ENCODE measurements at regions not wholly inside any gene's neighbourhood (a gene's known extent, or its start where the extent isn't known, plus 50 kb on each side); places are given as distances from the start of the nearest gene placed in this dataset.

DNA sequence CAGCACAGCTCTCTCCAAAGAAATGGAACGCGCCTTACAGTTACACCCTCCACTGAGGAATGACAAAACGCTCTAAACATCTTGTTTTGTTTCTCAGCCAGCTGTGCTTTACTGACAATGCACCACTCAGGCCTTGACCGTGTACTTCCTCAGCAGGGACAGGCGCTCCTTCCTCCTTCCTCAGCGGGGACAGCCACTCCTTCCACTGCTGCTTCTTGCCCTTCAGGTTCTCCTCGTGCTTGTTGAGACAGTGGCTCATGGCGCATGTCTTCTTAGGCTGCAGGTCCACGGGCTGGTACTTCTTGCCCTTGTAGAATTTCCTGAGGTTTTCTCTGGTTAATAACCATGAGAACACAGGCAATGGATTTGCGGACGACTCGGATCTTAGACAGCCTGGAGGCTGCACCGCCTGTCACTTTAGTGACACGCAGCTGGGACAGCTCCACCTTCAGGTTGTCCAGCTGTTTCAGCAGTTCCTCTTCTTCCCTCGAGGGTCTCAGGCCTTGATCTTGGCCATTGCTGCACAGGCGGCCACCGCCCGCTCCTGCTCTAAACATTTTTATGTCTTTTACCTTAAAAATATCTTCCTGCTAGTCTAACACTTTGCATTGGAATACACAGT is 613.8 kb downstream of the BRD1 start:
- DNase-seq (ENCODE audit: low read depth in 2 of 2) = no peak

DNA sequence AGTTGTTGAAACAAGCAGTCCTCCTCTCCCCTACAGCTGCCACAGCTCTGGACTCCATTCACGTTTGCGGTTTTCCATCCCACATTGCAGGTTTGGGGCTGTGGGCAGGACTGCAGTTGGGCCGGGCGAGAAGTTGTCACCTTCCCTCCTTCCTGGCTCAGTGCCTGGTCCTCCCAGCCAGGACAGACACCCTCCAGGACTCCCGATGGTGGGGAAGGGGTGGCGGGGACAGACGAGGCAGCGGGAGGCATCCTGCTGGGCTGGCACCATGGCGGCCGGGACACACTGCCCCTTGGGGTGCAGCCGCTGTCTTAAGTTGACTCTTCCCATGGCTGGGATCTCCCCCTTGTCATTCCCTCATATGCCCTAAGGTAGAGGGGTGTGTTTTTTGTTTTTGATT is 615.2 kb downstream of the BRD1 start:
- no peak for DNase-seq (ENCODE audit: low read depth in 2 of 2)

DNA sequence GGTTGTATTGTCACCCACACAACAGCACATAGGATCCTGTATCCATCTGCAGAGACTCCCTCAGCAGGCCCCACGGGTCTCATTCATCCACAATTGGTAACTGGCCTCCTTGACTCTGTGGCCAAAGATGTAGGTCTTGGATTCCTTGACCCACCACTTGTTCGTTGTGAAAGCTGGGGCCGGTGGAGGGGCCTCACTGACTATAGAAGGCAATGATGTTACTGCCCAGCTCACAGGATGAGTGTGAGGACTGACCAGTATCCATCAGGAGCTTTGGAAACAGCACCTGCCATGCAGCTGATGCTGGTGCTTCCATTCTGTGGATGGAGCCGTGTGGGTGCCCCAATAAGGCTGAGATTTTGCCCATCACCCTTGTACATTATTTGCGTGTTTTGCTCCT is 615.7 kb downstream of the BRD1 start:
- no peak for DNase-seq (ENCODE audit: low read depth in 2 of 2)

DNA sequence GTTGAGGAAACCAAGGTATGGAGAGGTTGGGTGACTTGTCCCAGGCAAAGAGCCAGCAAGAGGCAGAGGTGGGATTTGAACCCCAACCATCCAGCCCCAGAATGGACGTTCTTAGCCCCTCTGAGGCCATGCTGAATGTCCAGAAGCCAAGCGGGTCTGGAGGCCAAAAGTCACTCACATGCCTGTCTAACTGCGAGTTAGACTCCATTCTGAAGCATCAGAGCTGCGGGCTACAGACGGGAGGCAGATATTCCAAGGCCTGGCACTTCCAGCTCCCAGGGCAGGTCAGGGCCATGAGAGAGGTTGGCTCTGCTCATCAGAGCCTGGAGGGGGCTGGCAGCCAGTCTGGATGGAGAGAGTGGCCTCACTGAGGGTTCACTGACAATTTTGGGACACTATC is 616.5 kb downstream of the BRD1 start:
- DNase-seq (ENCODE audit: low read depth in 2 of 2) = no peak

DNA sequence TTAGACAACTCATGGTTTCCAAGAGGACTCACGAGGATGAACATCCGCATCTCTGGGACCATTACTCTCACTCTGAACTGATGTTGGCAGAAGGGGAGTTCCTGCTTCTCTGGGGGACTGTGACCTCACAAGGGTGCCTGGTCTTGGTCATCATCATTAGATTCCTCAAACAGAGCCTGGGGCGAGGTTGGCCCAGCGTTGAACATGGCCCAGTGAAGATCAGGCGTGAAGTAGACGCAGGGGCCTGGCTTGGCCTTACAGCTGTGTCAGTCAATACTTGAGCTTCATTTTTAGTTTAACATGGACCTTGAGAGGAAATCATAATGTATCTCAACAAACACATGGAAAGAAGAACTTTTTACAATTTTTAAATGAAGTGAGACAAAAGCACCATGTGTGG is 617.1 kb downstream of the BRD1 start:
- DNase-seq (ENCODE audit: low read depth in 2 of 2) = no peak

DNA sequence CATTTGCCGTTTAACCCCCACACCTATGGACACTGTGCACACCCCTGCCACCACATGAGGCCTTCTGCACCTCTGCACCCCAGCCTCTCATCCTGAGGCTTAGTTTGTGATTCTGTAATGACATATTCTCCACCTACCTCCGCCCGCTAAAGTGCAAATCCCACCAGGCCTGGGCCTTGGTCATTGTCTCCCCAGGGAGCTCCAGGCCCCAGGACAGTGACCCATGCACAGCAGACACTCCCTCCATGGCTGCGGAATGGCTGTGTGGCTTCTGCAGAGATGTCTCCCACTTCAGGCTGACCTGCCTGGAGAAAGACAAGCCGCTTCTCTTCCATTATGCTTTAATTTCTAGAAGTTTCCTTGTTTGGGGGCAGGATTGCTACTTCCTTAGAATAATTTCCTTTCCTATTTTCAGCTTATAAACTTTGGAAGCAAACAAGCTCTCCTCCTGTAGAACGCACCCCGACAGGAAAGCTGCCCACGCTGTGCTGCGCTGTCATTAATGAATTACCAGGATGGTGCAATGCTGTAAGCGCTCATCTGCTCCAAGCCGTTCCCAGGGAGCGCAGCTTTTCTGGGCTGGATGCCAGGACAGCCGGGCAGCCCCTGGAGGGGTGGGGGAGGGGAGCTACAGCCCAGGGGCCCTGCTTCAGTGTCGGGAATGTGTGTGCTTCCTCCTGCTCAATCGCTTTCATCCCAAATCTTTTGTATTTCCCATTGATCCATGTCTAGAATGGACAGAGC is 618.0 kb downstream of the BRD1 start:
- no peak for DNase-seq (ENCODE audit: low read depth in 2 of 2)

DNA sequence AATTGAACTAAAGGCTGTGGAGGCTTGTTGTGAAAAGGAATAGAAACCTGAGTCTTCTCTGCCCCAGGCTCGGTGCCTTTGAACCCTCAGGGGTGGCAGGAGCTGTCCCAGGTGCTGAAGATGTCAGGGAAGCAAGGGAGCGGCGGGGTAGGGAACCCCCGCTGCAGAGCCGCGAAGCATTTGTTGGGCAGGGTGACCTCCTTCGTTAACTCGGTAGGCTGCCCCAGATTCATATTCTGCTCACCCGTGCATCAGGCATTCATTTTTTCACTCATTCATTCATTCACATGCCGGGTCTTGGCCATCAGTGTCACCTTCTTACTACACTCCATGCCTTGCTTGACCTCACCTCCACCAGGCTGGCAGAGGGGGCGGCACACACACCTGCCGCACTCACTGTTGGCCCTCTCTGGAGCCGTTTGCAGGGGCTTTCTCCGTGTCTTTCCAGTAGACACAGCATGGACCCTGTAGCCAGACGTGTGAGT is 618.9 kb downstream of the BRD1 start:
- DNase-seq (ENCODE audit: low read depth in 2 of 2) = no peak

DNA sequence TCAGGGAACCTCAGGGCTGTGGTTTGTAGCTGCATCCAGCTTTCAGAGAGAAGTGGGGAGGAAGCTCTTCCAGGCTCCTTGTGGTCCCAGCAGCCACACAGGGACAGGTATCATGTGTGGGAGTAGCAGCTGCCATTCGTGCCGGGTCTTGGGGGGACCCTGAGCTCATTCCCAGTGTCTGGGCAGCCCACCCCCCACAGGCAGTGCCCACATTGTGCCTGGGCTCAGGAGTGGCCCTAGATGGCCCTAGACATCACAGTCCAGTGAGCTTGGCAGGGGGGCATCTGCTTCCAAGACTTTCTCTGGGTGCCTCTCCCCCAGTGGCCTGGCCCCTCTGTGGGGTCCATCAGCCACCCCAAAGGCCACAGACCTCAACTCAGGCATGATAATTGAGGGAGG is 619.7 kb downstream of the BRD1 start:
- DNase-seq (ENCODE audit: low read depth in 2 of 2) = no peak

DNA sequence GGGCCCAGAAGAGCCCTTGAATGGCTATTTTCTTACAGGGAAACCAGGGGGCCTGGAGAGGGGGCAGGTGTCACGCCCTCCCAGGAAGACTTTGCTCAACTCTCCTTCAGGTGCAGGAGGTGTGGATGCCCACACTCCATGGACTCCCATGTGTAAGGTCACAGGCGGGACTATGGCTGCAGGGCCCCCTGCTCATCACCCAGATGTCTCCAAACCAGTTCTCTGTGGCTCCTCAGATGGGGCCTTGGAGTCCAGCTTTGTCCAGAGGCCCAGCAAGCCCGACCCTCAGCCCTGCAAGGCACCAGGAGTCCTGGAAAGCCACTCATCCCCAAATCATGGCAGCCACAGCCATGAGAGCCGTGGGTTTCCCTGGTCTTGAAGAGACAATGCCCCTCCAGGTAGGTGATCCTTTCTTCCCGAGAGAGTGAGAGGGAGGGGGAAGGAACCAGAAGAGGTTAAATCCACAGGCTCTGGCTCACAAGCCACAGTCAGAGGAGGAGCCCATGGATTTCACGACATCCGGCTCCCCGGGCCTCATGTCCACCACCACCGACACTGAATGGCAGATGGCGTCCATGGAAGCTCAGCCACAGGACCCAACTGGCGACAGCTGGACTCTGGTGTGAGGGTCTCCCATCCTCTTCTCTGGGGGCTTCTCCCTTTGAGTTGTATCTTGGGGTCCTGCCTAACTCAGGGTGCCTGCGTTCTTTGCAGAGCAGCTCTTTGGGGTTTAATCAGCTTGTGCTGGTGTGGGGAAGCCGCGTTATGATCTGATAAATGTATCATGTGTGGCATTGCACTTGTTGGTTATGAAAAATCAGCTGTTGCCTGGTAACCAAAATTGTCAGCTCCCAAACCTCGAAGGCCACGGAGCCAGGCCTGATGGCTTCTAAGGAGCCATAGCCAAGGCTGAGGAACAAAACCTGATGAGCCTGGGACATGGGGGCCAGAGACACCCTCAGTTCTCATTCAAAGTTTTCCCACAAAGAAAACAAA is 620.4 kb downstream of the BRD1 start:
- no peak for DNase-seq (ENCODE audit: low read depth in 2 of 2)

DNA sequence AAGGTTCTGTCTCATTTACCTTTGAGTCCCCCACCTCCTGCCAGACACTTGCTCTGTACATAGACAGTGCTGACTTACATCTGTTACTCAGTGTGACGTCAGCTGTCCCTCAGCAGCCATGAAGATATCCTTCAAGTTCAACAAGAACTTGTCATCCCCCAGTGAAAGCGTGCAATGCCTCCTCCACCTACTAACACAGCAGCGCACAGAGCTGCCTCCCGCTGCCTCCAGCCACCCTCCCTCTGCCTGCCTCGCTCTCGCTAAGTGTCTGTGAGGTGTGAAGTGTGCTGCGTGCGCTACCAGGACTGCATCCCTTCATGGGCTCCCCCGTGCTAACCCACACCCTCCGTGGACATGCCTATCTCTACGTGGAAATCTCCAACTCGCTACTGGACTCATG is 621.4 kb downstream of the BRD1 start:
- DNase-seq (ENCODE audit: low read depth in 2 of 2) = no peak

DNA sequence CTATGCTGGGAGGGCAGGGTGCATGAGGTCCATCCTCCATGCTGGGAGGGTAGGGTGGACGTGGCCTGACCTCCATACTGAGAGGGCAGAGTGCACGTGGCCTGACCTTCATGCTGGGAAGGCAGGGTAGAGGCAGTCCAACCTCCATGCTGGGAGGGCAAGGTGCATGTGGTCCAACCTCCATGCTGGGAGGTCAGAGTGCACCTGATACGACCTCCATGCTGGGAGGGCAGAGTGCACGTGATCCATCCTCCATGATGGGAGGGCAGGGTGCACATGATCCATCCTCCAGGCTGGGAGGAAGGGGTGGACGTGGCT is 622.2 kb downstream of the BRD1 start:
- DNase-seq (ENCODE audit: low read depth in 2 of 2) = no peak

DNA sequence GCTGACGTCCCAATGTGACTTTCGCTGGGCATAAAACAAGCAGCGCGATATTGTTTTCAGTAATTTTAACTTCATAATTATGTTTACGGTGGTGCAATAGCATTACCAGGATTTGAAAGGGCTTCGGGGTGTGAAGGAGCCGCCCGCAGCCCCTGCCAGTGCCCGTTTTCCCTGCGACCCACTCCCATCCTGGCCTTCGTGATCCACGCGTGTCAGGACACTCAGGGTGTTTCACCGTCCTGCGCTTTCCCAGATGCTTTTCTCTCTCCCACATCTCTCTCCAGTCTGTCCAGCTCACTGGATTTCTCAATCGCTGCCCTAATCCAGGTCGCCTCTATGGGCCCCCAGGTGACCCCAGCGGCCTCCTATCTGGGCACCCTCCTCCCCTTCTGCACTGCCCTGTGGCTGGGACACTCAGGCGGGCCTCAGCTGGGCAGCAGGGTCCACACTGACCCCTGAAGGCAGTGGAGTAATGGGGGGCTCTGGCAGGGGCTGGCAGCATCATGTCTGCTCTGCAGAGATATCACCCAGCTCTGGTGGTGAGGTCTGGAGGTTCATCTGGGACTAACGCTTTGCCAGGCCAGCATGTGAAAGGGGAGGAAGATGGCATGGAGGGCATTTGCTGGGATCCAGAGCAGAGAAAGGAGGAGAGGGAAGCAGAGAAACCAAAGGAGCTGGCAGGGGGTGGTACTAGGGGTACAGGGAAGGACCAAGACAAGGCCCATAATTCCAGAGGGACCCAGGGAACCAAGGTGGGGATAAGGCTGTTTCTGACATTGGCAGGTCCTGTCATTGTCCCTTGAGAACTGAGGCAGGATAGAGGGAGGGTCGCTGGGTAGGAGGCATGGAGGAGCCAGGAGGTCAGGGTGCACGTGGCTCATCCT is 622.8 kb downstream of the BRD1 start:
- no peak for DNase-seq (ENCODE audit: low read depth in 2 of 2)

DNA sequence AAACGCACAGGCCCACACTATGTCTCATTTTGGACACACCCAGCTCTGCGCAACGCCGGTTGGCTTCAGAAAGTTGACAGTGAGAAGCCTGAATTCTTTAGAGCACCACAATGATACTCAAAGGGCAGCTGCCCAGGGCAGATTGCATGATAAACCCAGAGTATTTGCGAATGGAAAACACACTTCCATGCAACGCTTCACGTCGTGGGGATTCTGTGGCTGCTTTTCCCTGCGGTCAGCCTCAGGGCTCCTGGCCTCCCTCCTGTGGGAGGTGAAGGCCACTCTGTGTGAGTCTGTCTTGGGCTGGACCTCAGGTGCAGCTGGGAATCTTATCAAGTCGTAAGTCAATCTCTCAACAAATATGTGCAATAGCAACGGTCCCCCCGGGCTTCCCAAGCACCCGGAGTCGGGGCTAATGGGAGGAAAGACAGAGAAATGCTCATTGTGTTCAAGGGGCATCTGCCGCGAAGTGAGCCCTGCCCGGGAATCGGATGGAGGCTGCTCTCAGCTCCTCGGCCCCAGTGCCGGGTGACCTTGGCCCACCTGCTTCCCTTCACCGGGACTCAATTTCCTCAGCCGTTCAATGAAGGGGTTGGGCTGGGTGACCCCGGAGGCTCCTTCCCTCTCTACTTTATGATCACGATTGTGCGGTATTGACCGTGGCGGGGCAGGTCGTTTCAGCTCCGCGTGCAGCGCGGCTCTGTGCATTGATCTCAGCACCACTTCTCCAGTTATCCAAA is 623.6 kb downstream of the BRD1 start:
- no peak for DNase-seq (ENCODE audit: low read depth in 2 of 2)

DNA sequence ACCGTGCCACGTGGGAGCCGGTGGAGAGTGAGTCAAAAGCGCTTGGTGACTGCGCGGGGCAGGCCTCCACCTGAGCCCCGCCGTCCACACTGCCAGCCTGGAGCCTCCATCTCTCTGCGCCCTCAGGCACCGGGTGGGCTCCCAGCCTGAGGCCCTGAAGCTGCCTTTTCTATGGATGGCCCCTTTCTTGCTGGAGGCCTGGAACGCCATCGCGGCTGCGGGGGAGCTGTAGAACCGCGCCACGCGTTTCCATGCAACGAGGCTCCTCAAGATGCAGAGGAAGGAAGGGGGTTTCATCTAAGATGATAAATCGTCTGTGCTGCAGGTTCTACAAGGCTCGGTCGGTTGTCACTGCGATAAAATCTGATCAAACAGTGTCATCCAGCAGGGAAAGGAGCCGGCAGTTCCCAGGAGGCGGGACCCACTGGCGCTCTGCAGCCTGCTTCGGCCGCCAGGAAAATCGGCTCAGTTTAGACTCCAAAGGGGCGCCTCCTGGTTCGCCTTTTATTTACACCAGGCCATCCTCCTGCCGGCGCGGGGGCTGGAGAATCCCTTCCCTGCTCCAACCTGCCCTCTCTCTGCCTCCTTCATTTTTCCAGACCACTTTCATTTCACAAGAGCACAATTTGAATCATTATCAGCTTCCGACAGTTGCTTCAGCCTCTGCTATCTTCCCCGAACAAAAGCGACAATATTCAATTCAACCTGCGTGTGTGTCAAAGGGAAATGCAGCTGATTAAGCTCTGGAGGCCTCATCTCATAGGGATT is 624.4 kb downstream of the BRD1 start:
- DNase-seq (ENCODE audit: low read depth in 2 of 2) = no peak

DNA sequence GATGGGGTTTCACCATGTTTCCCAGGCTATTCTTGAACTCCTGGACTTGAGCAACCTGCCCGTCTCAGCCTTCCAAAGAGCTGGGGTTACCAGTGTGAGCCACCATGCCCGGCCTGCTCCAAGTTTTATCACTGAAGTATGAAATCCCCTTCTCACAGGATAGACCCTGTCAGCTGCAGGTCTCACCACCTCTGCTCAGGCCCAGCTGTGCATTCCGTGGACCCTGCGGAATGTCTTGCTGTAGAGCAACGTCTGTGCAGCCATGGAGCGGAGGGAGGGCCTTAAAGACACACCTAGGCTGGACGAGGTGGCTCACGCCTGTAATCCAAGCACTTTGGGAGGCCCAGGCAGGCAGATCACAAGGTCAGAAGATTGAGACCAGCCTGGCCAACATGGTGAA is 625.4 kb downstream of the BRD1 start:
- no peak for DNase-seq (ENCODE audit: low read depth in 2 of 2)

DNA sequence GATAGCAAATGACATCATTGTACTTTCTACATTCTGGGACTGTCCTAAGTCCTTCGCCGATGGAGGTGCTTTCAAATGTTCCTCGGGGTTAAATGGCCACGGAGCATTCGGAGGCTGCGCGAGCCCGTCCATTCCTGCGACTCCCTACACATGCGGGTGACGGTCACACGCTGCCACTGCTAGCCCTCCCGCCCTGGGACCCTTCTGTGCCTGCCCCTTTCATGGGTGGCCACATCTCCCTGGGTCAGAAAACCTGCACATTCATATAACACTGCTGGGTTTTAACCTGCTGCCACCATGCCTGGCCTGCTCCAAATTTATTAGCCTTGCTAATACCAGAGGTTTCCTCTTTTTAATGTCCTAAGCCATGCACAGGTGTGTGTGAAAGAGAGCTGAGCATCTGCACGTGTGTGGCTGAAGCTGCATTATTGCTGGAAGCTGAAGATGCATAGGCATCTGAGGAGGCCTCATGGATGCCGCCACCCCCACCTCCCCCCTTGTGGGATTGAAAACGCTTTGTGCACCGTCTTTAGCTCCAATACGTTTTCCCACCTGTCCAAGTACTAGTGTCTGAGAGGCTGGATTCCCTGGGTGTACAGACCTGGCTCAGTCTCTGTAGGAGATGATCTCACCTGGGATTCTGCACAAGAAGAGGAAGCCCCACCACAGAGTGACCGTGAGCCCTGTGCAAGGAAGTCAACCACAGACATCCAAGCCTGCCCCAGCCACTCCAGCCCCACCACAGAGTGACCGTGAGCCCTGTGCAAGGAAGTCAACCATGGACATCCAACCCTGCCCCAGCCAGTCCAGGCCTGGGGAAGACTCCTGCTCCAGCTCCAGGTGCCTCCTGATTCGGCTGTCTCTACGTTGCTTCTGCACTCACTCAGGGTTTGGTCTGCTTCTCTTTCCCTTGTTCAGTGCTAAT is 626.4 kb downstream of the BRD1 start:
- DNase-seq (ENCODE audit: low read depth in 2 of 2) = no peak

DNA sequence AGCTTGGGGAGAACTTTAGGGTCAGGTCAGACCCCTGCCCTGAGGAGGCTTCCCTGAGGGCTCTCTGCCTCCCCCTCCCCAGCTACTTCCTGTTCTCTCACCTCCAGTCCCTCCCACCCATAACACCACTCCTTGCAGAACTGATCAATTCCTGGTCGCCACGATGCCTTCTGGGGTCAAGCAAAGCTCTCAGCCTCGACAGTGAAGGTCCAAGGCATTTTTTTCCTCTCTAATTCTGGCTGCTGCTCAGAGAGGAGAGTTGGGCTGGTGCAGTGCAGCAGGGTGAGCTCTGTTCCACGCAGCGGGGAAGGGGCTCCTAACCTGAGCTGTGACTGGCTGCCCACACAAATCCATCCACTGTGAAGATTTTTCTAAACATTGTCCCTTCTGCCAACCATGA is 628.4 kb downstream of the BRD1 start:
- no peak for DNase-seq (ENCODE audit: low read depth in 2 of 2)

DNA sequence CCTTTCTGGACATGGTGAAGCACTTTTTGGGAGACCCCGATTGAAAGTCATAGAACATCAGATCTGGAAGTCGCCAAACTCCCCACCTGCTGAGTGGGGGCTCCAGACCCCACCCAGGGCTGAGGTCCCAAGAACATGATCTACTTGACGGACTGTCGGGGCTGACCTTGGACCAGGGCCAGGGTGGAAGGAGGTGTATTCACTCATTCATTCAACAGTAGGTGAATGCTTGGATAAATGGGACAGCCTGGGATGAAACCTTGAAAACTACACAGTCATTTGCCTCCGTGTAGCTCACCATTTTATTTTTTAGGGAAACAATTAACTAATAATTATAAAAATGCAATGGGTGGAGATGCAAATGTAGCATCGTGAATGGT is 629.0 kb downstream of the BRD1 start:
- DNase-seq (ENCODE audit: low read depth in 2 of 2) = no peak
